Erythroblast (primary cell): ENCODE measurements at regions not wholly inside any gene's neighbourhood (a gene's known extent, or its start where the extent isn't known, plus 50 kb on each side); places are given as distances from the start of the nearest gene placed in this dataset.

Experiments used
- GATA1 ChIP-seq: IDR thresholded peaks from 2 replicates; pipeline ENCODE4 v1.6.1; 2011; ENCODE audit warnings: low read depth, mild to moderate bottlenecking, control low read depth, low read length, moderate library complexity
- POLR2A ChIP-seq: IDR thresholded peaks from 2 replicates; pipeline ENCODE4 v1.6.1; 2011; ENCODE audit warnings: mild to moderate bottlenecking, low read length

DNA sequence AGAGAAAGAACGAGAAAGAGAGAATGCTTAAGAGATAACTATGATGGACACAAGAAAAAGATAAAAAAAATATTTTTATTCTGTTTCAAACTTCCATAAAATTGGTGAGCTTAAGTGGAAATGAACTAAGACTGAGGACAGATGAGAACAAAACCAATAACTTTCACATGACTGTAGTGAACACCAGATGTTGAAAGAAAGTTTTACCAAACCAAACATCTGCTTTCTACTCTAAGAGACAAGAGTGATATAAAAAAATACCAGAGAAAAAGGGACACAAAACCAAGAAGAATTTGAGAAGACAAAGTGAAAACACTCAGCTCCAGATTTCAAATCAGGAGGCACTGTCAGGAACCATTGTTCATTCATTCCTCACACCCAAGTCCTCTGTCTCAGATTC lies 147.9 kb downstream of the IMPG2 start:
- TF ChIP-seq POLR2A: no peak
- TF ChIP-seq GATA1: no peak
